ENCODE measurements at regions not wholly inside any gene's neighbourhood (a gene's known extent, or its start where the extent isn't known, plus 50 kb on each side); places are given as distances from the start of the nearest gene placed in this dataset.

DNA sequence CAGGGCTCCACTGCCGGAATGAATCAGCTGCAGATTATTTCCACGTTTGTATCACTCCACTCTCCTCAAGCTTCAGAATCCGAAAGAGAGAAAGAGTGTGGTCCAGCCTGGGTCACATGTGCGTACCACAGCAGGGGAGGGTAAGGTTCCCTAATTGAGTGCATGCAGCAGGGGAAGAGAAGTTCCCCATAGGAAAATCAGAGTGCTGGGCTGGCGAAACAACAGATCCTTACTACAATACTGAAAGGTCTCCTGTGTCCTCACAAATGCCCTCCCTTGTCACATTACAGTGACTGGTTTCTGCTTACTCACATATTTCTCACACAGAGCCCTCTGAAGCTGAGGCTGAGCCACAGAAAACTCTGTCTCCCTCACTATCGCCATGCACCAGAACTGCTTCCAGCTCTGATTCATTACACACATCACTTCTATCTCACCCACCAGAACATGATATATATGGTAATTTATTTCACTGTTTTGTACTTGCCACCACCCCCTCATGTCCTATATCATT, 532.2 kb upstream of the TUSC1 start:
- Histone ChIP-seq H3K4me1 (ENCODE audit: control insufficient read depth, insufficient read depth, low read length) (peaks cover 2% of the 10 kb centered on the region), H3K4me3 (ENCODE audit: low read length) (peak overlapping the region; percentile 21), H3K27ac (ENCODE audit: low read depth, low read length) (no peak overlapping the region), H3K36me3 (ENCODE audit: control insufficient read depth, insufficient read depth, low read length) (no peaks in the 10 kb centered on the region), H3K9ac (ENCODE audit: low read length) (no peak overlapping the region), H3K27me3 (ENCODE audit: control insufficient read depth, insufficient read depth, low read length) (no peaks in the 10 kb centered on the region)

DNA sequence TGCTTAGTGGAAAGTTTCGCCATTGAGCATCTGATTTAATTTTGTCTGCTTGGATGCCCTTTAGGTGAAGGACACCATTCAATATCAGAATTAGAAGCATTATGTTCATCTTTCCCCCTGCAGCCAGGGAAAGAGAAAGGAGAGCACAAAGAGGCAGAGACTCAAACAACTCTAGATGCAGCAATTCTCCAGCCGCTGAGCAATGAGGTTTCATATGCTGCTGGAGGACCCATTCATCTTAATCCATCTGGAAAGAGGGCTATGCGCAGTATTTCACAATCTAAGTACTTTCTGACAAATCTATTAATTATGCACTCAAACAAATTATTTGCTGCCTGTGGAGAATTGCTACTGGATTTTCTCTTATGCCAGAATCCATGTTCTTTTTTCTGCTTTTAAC, 527.0 kb upstream of the TUSC1 start:
- no peaks in the 10 kb centered on the region for H3K36me3 ChIP-seq (ENCODE audit: control insufficient read depth, insufficient read depth, low read length)
- H3K27ac ChIP-seq (ENCODE audit: low read depth, low read length) = no peak overlapping the region

DNA sequence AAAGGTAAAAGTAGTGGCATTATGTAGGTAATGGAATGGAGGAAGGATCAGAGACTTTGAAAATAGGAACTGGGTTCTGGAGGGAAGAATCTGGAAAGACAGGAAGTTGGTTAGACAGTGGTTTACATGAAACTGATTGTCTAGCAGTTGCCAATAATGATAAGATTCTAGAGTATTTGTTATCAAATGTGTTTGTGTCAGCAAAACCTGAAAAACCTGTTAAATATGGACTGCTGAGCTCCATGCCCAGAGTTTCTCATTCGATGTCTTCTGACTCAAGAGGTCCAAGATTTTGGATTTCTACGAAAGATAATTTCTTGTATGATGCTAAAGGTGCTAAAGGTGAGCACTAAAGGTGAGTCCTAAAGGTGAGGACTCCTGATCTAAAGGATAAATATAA, 515.0 kb upstream of the TUSC1 start:
- Histone ChIP-seq H3K9ac (ENCODE audit: low read length) (no peak overlapping the region), H3K4me3 (ENCODE audit: low read length) (no peak overlapping the region), H3K4me1 (ENCODE audit: control insufficient read depth, insufficient read depth, low read length) (no peaks in the 10 kb centered on the region), H3K27ac (ENCODE audit: low read depth, low read length) (no peak overlapping the region), H3K27me3 (ENCODE audit: control insufficient read depth, insufficient read depth, low read length) (no peaks in the 10 kb centered on the region), H3K36me3 (ENCODE audit: control insufficient read depth, insufficient read depth, low read length) (no peaks in the 10 kb centered on the region)

More for the DNA sequence above, 527.0 kb upstream of the TUSC1 start:
- no peak overlapping the region for H3K4me3 ChIP-seq (ENCODE audit: low read length)
- no peak overlapping the region for H3K9ac ChIP-seq (ENCODE audit: low read length)
- peaks cover under 1% of the 10 kb centered on the region for H3K4me1 ChIP-seq (ENCODE audit: control insufficient read depth, insufficient read depth, low read length)
- no peaks in the 10 kb centered on the region for H3K27me3 ChIP-seq (ENCODE audit: control insufficient read depth, insufficient read depth, low read length)

DNA sequence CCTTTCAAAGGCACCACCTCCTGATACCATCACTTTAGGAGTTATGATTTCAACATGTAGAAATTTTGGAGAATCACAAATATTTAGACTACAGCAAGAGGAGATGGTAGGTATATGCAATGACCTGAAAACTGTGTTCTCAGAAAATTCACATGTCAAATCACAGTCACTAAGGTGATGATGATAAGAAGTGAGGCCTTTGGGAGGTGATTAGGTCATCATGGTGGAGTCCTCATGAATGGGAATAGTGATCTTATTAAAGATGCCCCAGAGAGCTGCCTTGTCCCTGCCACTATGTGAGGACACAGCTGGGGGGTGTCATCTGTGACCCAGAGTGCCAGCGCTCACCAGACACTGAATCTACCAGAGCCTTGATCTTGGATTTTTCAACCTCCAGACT, 513.5 kb upstream of the TUSC1 start:
- Histone ChIP-seq H3K9ac (ENCODE audit: low read length) (no peak overlapping the region), H3K36me3 (ENCODE audit: control insufficient read depth, insufficient read depth, low read length) (no peaks in the 10 kb centered on the region)

DNA sequence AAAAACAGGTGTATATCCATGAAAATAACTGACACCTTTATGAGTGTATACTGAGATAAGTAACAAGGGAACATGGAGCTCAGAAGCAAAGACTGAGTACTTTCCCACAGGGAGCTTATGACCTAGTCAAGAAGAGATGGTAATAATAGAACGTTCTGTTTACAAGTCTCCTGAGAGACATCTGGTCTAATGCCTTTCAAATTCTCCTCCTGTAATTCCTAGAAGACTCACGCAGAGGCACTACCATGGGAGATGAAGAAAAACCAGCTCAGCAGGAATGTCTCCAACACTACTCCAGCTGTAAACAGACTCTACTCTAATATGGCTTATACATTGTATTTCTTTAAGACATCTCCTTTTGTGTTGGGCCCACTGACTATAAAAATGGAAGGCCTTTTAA, 503.6 kb upstream of the TUSC1 start:
- Histone ChIP-seq H3K4me3 (ENCODE audit: low read length) (no peak overlapping the region), H3K4me1 (ENCODE audit: control insufficient read depth, insufficient read depth, low read length) (no peaks in the 10 kb centered on the region), H3K27ac (ENCODE audit: low read depth, low read length) (no peak overlapping the region), H3K27me3 (ENCODE audit: control insufficient read depth, insufficient read depth, low read length) (no peaks in the 10 kb centered on the region), H3K9ac (ENCODE audit: low read length) (no peak overlapping the region), H3K36me3 (ENCODE audit: control insufficient read depth, insufficient read depth, low read length) (no peaks in the 10 kb centered on the region)

More for the DNA sequence above, 513.5 kb upstream of the TUSC1 start:
- Histone ChIP-seq H3K27me3 (ENCODE audit: control insufficient read depth, insufficient read depth, low read length) (no peaks in the 10 kb centered on the region), H3K4me3 (ENCODE audit: low read length) (no peak overlapping the region), H3K4me1 (ENCODE audit: control insufficient read depth, insufficient read depth, low read length) (no peaks in the 10 kb centered on the region), H3K27ac (ENCODE audit: low read depth, low read length) (no peak overlapping the region)

DNA sequence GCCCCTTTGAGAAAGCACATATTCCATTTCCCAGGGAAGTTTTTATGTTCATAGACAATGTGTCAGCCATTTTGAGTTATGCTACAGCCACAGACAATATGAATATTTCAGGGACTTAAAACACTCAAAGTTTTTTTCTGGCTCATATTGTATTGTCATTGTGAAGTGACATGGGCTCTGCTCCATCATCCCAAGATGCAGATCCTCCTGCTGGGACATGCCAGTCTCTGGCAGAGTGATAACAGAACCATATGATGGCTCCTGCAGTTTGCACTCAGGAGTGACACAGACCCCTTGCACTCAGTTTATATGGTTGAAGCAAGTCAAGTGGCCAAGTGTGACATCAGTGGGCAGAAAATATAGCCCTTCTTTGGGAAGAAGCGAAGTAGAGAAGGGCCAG, 498.4 kb upstream of the TUSC1 start:
- Histone ChIP-seq H3K4me1 (ENCODE audit: control insufficient read depth, insufficient read depth, low read length) (no peaks in the 10 kb centered on the region), H3K9ac (ENCODE audit: low read length) (no peak overlapping the region), H3K27ac (ENCODE audit: low read depth, low read length) (no peak overlapping the region), H3K36me3 (ENCODE audit: control insufficient read depth, insufficient read depth, low read length) (no peaks in the 10 kb centered on the region), H3K27me3 (ENCODE audit: control insufficient read depth, insufficient read depth, low read length) (no peaks in the 10 kb centered on the region), H3K4me3 (ENCODE audit: low read length) (no peak overlapping the region)

DNA sequence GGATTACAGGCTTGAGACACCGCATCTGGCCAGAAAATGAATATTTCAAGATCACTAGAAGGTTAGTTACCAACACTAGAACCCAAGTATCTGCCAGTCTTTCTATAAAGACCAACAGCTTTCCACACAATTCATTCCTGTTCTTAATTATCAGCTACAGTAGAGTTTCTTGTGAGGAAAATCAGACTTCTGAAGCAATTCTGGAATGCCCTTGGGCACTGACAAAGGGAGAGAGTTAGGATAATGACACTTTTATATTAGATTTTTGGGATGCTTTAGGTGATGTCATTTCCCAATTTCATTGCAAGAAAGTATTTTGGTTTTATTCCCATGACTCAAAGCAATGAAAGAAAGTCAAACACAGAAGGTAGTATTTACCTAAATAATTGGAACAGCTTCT, 497.0 kb upstream of the TUSC1 start:
- no peak overlapping the region for H3K27ac ChIP-seq (ENCODE audit: low read depth, low read length)
- H3K27me3 ChIP-seq (ENCODE audit: control insufficient read depth, insufficient read depth, low read length) = no peaks in the 10 kb centered on the region
- no peaks in the 10 kb centered on the region for H3K36me3 ChIP-seq (ENCODE audit: control insufficient read depth, insufficient read depth, low read length)

DNA sequence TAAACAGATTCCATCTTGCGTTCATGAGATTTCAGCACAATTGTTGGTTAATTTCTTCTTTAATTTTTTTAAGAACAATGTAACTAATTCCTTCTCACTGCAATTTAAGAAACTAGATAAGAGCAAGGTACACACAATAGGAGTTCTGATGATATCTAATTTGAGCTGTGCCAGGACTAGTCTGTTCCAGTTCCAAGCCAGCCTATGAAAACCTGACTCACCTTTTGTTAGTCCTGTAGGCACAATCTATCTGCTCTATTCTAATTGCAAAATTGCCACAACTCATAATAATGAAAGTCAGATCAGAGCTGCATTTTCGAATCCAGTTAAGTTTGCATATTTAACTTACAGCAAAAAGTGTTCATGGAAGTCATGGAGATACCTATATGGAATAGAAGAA, 494.1 kb upstream of the TUSC1 start:
- no peak overlapping the region for H3K4me3 ChIP-seq (ENCODE audit: low read length)
- no peaks in the 10 kb centered on the region for H3K4me1 ChIP-seq (ENCODE audit: control insufficient read depth, insufficient read depth, low read length)
- no peaks in the 10 kb centered on the region for H3K36me3 ChIP-seq (ENCODE audit: control insufficient read depth, insufficient read depth, low read length)
- H3K27ac ChIP-seq (ENCODE audit: low read depth, low read length) = no peak overlapping the region
- H3K27me3 ChIP-seq (ENCODE audit: control insufficient read depth, insufficient read depth, low read length) = no peaks in the 10 kb centered on the region
- no peak overlapping the region for H3K9ac ChIP-seq (ENCODE audit: low read length)

More for the DNA sequence above, 497.0 kb upstream of the TUSC1 start:
- Histone ChIP-seq H3K9ac (ENCODE audit: low read length) (no peak overlapping the region), H3K4me1 (ENCODE audit: control insufficient read depth, insufficient read depth, low read length) (no peaks in the 10 kb centered on the region), H3K4me3 (ENCODE audit: low read length) (no peak overlapping the region)

DNA sequence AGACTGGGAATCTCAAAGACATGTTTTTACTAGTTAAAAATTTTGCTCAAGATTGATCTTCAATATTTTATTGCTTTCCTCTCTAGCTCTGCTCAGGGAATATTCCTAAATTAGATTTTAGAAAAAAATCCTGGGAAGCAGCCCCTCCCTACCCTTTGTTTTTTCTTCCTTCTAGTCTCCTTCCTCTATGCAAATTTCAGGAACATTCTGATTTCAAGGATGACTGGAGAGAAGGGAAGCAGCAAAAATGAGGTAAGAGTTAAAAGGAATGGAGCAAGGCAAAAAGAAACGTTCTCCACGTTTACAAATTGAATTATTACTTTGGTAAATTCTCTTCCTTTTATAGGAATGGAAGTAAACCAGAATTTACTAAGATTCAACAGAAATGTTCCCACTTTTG, 493.4 kb upstream of the TUSC1 start:
- H3K27ac ChIP-seq (ENCODE audit: low read depth, low read length) = no peak overlapping the region
- no peaks in the 10 kb centered on the region for H3K36me3 ChIP-seq (ENCODE audit: control insufficient read depth, insufficient read depth, low read length)
- H3K9ac ChIP-seq (ENCODE audit: low read length) = no peak overlapping the region
- no peaks in the 10 kb centered on the region for H3K4me1 ChIP-seq (ENCODE audit: control insufficient read depth, insufficient read depth, low read length)
- no peaks in the 10 kb centered on the region for H3K27me3 ChIP-seq (ENCODE audit: control insufficient read depth, insufficient read depth, low read length)
- H3K4me3 ChIP-seq (ENCODE audit: low read length) = no peak overlapping the region

DNA sequence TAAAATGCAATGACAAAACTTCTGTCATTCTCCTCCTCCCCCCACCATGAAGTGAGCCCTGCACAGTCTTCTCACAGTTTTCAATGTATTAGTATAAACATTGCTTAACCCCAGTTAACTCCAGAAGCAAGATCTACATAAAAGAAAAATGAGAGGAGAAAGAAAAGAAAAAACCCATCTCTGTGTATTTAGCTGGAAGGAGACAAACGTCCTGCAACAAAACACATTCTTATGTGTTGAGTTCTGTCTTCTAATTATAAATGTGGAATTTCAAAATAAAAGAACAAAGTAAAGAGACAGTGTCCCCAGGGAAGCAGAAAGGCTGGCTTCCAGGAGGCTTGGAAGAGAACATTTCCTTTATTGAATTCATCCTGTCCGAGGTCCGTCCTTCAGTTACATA, 491.9 kb upstream of the TUSC1 start:
- H3K9ac ChIP-seq (ENCODE audit: low read length) = no peak overlapping the region
- no peak overlapping the region for H3K27ac ChIP-seq (ENCODE audit: low read depth, low read length)
- H3K27me3 ChIP-seq (ENCODE audit: control insufficient read depth, insufficient read depth, low read length) = no peaks in the 10 kb centered on the region
- no peaks in the 10 kb centered on the region for H3K4me1 ChIP-seq (ENCODE audit: control insufficient read depth, insufficient read depth, low read length)
- no peak overlapping the region for H3K4me3 ChIP-seq (ENCODE audit: low read length)
- H3K36me3 ChIP-seq (ENCODE audit: control insufficient read depth, insufficient read depth, low read length) = no peaks in the 10 kb centered on the region

DNA sequence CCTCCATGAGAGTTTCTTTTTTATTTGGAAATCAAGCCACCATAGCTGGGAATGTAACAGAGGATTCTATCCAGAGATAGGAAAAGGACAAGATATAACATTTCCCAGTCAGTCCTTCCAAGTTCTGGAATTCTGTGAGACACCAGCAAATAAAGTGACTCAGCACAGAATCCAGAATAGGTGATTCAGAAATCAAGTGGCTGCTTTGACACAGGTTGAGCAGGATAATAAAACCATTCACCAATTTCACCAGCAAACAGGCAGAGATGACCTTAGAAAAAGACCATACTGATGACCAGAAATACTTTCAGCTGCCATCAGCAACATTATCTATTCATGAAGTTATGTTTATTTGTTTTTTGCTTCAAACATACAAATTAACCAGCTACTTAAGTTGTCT, 491.5 kb upstream of the TUSC1 start:
- no peak overlapping the region for H3K4me3 ChIP-seq (ENCODE audit: low read length)
- no peak overlapping the region for H3K27ac ChIP-seq (ENCODE audit: low read depth, low read length)
- no peaks in the 10 kb centered on the region for H3K27me3 ChIP-seq (ENCODE audit: control insufficient read depth, insufficient read depth, low read length)
- no peaks in the 10 kb centered on the region for H3K4me1 ChIP-seq (ENCODE audit: control insufficient read depth, insufficient read depth, low read length)
- no peak overlapping the region for H3K9ac ChIP-seq (ENCODE audit: low read length)
- H3K36me3 ChIP-seq (ENCODE audit: control insufficient read depth, insufficient read depth, low read length) = no peaks in the 10 kb centered on the region

DNA sequence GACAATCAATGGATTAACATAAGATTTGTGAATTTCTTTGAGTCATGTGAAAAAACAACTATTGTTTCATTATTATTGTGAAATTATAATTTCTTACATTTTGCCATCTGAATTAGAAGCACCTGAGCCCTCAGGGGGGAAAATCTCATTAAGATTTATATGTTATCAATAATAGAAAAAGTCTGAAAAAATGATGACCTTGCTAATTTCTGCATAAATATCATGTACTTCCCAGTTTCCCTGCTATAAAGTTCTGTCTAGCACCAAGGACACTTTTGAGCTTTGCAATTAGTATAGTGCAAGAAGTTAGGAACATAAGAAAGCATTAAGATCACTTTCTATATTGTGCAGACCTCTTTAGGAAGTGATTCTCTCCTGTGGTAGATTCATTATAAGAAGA, 488.3 kb upstream of the TUSC1 start:
- Histone ChIP-seq H3K4me1 (ENCODE audit: control insufficient read depth, insufficient read depth, low read length) (no peaks in the 10 kb centered on the region), H3K27me3 (ENCODE audit: control insufficient read depth, insufficient read depth, low read length) (no peaks in the 10 kb centered on the region), H3K9ac (ENCODE audit: low read length) (no peak overlapping the region), H3K27ac (ENCODE audit: low read depth, low read length) (no peak overlapping the region), H3K36me3 (ENCODE audit: control insufficient read depth, insufficient read depth, low read length) (no peaks in the 10 kb centered on the region), H3K4me3 (ENCODE audit: low read length) (no peak overlapping the region)

DNA sequence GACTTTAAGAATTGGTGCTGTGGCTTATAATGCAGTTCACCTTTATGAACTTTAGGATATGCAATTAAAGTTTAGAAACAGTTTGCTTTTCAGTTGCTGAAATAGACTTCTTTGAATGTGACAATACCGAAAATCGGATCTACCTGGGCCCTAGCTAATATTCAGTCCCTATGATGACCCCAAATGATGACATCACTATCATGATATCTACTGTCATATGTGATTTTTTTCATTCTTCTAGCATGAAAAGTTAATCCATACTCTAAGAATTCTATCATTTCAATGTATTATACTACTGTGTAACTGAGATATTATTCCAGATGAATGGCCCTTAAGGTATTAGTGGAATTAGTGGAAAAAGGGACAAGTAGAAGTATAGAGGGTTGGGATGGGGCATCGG, 487.2 kb upstream of the TUSC1 start:
- Histone ChIP-seq H3K9ac (ENCODE audit: low read length) (no peak overlapping the region), H3K36me3 (ENCODE audit: control insufficient read depth, insufficient read depth, low read length) (no peaks in the 10 kb centered on the region), H3K27me3 (ENCODE audit: control insufficient read depth, insufficient read depth, low read length) (no peaks in the 10 kb centered on the region), H3K27ac (ENCODE audit: low read depth, low read length) (no peak overlapping the region), H3K4me1 (ENCODE audit: control insufficient read depth, insufficient read depth, low read length) (no peaks in the 10 kb centered on the region), H3K4me3 (ENCODE audit: low read length) (no peak overlapping the region)

All from rectal smooth muscle tissue (tissue), 1 donor.